ENCODE measurements at regions not wholly inside any gene's neighbourhood (a gene's known extent, or its start where the extent isn't known, plus 50 kb on each side); places are given as distances from the start of the nearest gene placed in this dataset.

DNA sequence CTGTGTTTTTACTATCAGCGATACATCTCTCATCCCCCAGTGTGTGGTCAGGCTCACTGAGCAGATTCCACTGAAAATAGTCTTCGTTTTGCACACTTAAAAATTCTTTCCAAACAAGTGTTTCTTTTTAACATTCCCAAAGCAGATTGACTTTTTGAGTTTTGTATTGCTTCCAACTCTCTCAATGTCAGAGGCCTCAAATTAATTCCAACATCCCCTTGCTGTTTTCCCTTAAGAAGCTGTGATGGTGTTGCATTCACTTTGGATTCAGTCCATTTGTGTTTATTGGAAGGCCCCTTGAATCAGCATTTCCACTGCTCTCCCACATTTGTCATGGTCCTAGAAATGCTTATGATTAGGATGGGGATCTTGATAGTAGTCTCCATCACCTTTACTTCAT, 228.7 kb downstream of the KCNRG start:
- TF ChIP-seq, protein P1, sequence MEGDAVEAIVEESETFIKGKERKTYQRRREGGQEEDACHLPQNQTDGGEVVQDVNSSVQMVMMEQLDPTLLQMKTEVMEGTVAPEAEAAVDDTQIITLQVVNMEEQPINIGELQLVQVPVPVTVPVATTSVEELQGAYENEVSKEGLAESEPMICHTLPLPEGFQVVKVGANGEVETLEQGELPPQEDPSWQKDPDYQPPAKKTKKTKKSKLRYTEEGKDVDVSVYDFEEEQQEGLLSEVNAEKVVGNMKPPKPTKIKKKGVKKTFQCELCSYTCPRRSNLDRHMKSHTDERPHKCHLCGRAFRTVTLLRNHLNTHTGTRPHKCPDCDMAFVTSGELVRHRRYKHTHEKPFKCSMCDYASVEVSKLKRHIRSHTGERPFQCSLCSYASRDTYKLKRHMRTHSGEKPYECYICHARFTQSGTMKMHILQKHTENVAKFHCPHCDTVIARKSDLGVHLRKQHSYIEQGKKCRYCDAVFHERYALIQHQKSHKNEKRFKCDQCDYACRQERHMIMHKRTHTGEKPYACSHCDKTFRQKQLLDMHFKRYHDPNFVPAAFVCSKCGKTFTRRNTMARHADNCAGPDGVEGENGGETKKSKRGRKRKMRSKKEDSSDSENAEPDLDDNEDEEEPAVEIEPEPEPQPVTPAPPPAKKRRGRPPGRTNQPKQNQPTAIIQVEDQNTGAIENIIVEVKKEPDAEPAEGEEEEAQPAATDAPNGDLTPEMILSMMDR (IDR thresholded peaks at IDR 0.05; ENCODE audit: low read depth, low read length), result no peak
- TF ChIP-seq, protein P2, sequence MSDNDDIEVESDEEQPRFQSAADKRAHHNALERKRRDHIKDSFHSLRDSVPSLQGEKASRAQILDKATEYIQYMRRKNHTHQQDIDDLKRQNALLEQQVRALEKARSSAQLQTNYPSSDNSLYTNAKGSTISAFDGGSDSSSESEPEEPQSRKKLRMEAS (IDR thresholded peaks at IDR 0.05; ENCODE audit: low read depth, low read length), result no peak
- TF ChIP-seq POLR2A (IDR thresholded peaks at IDR 0.05; ENCODE audit: extremely low read depth, insufficient read length), result no peak
- no peak for TF ChIP-seq MYC (IDR thresholded peaks at IDR 0.05; ENCODE audit: low read depth, low read length)
